Activated CD8-positive, alpha-beta memory T cell treated with anti-CD3 and anti-CD28 coated beads, Interleukin-2, amount 10 ng/mL, durations not matched to agents 7 days and 5 days (primary cell): ENCODE measurements at regions not wholly inside any gene's neighbourhood (a gene's known extent, or its start where the extent isn't known, plus 50 kb on each side); places are given as distances from the start of the nearest gene placed in this dataset.
"Not testable (repeated sequence)": the region's sequence is repeated elsewhere in the genome, so short reads cannot be mapped to it uniquely, and the experiment has no call there.

Experiments used
- ATAC-seq: fragments of 150-1000 bp; cut with Tn5 transposase; one replicate; pipeline ENCODE4 v1.10.0; 2021; ENCODE audit warnings: moderate library complexity
- CTCF ChIA-PET: fragments of 350-600 bp; sonication (Branson Sonifier 250); formaldehyde crosslinking; loops from one replicate; lab custom pipeline; 2021; ENCODE audit warnings: antibody characterized with exemption; lab: Charles Lee
- DNase-seq: peaks from one replicate; pipeline ENCODE4 v3.0.0-alpha.2; 2020
- H3K27ac Mint-ChIP-seq: one replicate; pipeline ENCODE4 v1.8.0; 2021; ENCODE audit warnings: mild to moderate bottlenecking, mixed read lengths
- H3K27me3 Mint-ChIP-seq: one replicate; pipeline ENCODE4 v1.8.0; 2021; ENCODE audit warnings: mixed read lengths
- H3K36me3 Mint-ChIP-seq: one replicate; pipeline ENCODE4 v1.8.0; 2021; ENCODE audit warnings: mild to moderate bottlenecking, mixed read lengths
- H3K4me1 Mint-ChIP-seq: one replicate; pipeline ENCODE4 v1.8.0; 2021; ENCODE audit warnings: mixed read lengths
- H3K4me3 Mint-ChIP-seq: one replicate; pipeline ENCODE4 v1.8.0; 2021; ENCODE audit warnings: mild to moderate bottlenecking, moderate library complexity, mixed read lengths
- H3K9me3 Mint-ChIP-seq: one replicate; pipeline ENCODE4 v1.8.0; 2022; ENCODE audit warnings: low read depth, mixed read lengths

DNA sequence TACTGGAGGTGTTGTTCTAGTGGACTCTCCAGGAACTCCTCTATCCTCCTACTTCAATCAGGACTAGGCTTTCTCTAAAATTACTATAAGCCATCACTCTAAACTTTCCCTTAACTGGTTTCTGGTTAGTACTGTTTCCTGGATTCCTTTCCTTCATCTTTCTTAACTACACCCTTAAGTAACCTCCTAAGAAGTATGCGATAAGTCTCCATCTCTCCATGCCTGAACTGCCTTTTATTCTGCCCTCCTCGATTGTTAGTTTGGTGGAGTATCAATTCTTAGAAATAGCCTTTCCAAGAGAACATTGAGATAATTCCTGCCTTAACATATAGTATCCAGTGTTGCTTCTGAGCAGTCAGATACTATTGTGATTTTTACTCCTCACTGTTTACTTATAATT is 162.9 kb upstream of the PDE4B start:
- Mint-ChIP-seq H3K9me3 (no peaks in the 10 kb centered on the region), H3K4me1 (no peaks in the 10 kb centered on the region), H3K36me3 (no peaks in the 10 kb centered on the region), H3K27ac (no peak overlapping the region), H3K4me3 (no peak overlapping the region), H3K27me3 (no peaks in the 10 kb centered on the region)
- ATAC-seq (no peak), DNase-seq (no peak)
- CTCF ChIA-PET, result no interaction called here

DNA sequence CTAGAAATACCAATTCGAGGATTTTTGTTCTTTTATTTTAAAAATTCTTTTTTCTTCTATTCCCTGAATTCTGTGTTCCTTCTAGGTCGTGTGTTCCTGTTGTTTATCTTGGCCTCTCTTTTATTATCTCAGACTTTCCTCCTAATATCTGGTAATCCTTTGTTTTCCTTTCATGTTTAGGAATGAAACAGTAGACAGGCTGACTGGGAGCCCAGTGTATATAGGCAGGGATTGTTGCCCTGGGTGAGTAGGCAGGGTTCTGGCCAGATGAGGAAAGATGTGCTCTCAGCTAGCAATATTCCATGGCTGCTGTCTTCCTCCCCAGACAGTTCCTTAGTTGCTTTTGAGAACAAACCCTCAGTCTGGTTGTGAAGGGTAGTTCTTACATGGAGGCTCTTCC is 161.8 kb upstream of the PDE4B start:
- no peak for DNase-seq
- H3K27ac Mint-ChIP-seq, result no peak overlapping the region

DNA sequence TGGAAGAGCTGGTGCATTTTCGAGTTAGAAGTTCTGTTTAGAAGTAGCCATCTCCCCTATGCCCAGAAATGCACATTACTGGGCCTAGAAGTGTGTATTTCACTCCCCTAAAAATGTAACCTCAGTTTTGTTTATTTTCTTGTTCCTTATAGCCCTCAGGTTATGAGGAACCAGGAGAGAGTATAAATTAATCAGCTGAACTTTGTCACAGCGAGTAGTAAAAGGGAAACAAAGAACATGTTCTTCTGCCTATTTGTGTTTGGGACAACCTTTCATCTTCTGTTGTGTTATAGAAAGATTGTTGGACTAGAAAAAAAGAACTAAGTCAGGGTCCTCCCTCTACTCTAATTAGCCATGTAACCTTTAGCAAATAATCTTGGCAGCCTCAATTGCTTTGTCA is 160.5 kb upstream of the PDE4B start:
- no peaks in the 10 kb centered on the region for H3K4me1 Mint-ChIP-seq
- H3K9me3 Mint-ChIP-seq, result no peaks in the 10 kb centered on the region

More for the DNA sequence above, 161.8 kb upstream of the PDE4B start:
- no peak overlapping the region for H3K4me3 Mint-ChIP-seq
- no peak for ATAC-seq
- H3K36me3 Mint-ChIP-seq, result no peaks in the 10 kb centered on the region
- no peaks in the 10 kb centered on the region for H3K27me3 Mint-ChIP-seq
- CTCF ChIA-PET, result interaction anchor here (1.3 kb wide), 1 partner anchor 815 kb away, joined by 3 read pairs; no protein-coding TSS in a partner anchor
- no peaks in the 10 kb centered on the region for H3K4me1 Mint-ChIP-seq
- H3K9me3 Mint-ChIP-seq, result no peaks in the 10 kb centered on the region

DNA sequence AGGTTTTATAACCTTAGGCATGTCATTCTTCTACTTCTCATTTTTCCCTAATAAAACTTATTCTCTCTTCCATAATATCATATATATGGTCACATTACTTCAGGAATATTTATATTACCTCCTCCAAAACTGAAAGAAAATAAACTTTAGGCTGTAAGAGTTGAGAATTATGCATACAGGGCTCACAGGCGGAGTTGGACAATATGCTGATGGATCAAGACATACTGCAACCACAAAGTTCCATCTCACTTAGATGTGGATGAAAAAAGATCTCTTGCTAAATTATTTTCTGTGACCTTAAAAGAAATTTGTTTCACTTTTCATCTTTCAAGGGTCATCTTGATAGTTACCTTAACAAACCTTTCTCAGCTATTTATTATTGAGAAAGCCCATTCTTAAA is 152.6 kb upstream of the PDE4B start:
- Mint-ChIP-seq H3K36me3 (no peaks in the 10 kb centered on the region), H3K27me3 (peaks cover 13% of the 10 kb centered on the region), H3K4me1 (no peaks in the 10 kb centered on the region), H3K4me3 (no peak overlapping the region), H3K27ac (no peak overlapping the region), H3K9me3 (no peaks in the 10 kb centered on the region)
- ATAC-seq (no peak), DNase-seq (no peak)
- CTCF ChIA-PET, result no interaction called here

More for the DNA sequence above, 160.5 kb upstream of the PDE4B start:
- Mint-ChIP-seq H3K4me3 (no peak overlapping the region), H3K36me3 (no peaks in the 10 kb centered on the region), H3K27ac (no peak overlapping the region), H3K27me3 (no peaks in the 10 kb centered on the region)
- no peak for DNase-seq
- CTCF ChIA-PET, result interaction anchor here (1.3 kb wide), 1 partner anchor 814 kb away, joined by 3 read pairs; no protein-coding TSS in a partner anchor
- no peak for ATAC-seq

DNA sequence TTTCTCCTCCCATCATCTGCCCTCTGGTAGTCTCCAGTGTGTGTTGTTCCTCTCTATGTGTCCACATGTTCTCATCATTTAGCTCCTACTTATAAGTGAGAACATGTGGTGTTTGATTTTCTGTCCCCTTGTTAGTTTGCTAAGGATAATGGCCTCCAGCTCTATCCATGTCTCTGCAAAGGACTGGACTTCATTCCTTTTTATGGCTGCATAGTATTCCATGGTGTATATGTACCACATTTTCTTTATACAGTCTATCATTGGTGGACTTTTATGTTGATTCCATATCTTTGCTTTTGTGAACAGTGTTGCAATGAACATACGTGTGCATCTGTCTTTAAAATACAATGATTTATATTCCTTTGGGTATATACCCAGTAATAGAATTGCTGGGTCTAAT is 143.5 kb upstream of the PDE4B start:
- CTCF ChIA-PET, H3K9me3 Mint-ChIP-seq, ATAC-seq, DNase-seq, H3K27me3 Mint-ChIP-seq, H3K36me3 Mint-ChIP-seq, H3K27ac Mint-ChIP-seq, H3K4me3 Mint-ChIP-seq, H3K4me1 Mint-ChIP-seq: not testable (repeated sequence)

DNA sequence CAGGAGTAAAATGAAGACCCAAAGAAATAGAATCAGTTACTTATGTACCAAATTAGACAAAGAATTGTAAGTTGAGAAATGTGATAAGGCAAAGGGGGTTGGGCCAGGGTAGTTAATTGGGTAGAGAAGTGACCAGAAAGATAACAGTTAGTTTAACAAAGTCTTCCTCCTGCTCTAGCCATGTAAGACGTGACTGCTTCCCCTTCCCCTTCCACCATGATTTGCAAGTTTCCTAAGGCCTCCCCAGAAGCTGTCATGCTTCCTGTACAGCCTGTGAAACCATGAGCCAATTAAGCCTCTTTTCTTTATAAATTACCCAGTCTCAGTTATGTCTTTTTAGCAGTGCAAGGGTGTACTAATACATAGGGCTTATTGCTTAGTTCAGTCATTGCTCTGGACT is 142.0 kb upstream of the PDE4B start:
- CTCF ChIA-PET, result no interaction called here
- Mint-ChIP-seq H3K4me3 (no peak overlapping the region), H3K9me3 (peaks cover 3% of the 10 kb centered on the region), H3K27ac (no peak overlapping the region), H3K27me3 (peaks cover 19% of the 10 kb centered on the region), H3K36me3 (no peaks in the 10 kb centered on the region), H3K4me1 (no peaks in the 10 kb centered on the region)
- DNase-seq (no peak), ATAC-seq (no peak)

DNA sequence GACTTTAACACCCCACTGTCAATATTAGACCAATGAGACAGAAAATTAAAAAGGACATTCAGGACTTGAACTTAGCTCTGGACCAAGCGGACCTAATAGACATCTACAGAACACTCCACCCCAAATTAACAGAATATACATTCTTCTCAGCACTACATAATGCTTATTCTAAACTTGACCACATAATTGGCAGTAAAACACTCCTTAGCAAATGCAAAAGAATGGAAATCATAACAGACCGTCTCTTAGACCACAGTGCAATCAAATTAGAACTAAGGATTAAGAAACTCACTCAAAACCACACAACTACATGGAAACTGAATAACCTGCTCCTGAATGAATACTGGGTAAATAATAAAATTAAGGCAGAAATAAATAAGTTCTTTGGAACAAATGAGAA is 138.2 kb upstream of the PDE4B start:
- H3K9me3 Mint-ChIP-seq, H3K4me3 Mint-ChIP-seq, DNase-seq, H3K36me3 Mint-ChIP-seq, ATAC-seq, H3K27ac Mint-ChIP-seq, CTCF ChIA-PET, H3K4me1 Mint-ChIP-seq: not testable (repeated sequence)
- peaks cover 29% of the 10 kb centered on the region for H3K27me3 Mint-ChIP-seq

DNA sequence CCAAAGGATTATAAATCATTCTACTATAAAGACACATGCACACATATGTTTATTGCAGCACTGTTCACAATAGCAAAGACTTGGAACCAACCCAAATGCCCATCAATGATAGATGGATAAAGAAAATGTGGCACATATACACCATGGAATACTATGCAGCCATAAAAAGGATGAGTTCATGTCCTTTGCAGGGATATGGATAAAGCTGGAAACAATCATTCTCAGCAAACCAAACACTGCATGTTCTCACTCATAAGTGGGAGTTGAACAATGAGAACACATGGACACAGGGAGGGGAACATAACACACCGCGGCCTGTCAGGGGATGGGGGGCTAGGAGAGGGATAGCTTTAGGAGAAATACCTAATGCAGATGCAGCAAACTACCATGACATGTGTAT is 135.1 kb upstream of the PDE4B start:
- ATAC-seq, CTCF ChIA-PET, H3K4me1 Mint-ChIP-seq, H3K27ac Mint-ChIP-seq, DNase-seq, H3K36me3 Mint-ChIP-seq, H3K4me3 Mint-ChIP-seq, H3K9me3 Mint-ChIP-seq: not testable (repeated sequence)
- peaks cover 44% of the 10 kb centered on the region for H3K27me3 Mint-ChIP-seq

DNA sequence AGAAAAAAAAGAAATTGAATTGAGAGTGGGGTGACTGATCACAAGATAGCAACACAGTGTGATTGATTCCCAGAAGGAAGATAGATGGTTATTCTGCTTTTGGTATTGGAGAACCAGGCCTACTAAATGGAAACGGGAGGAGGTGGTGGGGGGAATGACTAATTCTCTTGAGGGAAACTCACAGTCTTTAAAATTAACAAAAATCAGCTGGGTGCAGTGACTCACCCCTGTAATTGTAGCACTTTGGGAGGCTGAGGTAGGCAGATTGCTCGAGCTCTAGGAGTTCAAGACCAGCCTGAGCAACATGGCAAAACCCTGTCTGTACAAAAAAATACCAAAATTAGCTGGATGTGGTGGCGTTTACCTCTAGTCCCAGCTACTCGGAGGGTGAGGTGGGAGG is 134.6 kb upstream of the PDE4B start:
- no peaks in the 10 kb centered on the region for H3K36me3 Mint-ChIP-seq

DNA sequence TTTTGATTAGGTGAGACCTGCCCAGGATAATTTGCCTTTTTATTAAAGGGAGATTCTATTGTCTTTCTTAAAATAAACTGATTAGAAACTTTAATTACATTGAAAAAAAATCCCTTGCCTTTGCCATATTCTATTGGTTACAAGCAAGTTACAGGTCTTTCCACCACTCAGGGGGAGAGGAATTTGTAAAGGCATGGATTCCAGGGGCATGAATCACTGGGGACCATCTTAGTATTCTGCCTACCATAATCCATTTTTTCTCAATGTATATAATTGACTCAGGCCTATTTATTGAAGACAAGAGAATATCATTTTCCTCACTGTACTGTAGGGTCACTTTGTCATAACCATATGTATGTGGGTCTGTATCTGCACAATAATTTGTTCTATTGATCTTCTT is 124.3 kb upstream of the PDE4B start:
- peaks cover 2% of the 10 kb centered on the region for H3K9me3 Mint-ChIP-seq
- H3K27ac Mint-ChIP-seq, result no peak overlapping the region
- H3K27me3 Mint-ChIP-seq, result peaks cover 15% of the 10 kb centered on the region
- CTCF ChIA-PET, result no interaction called here
- no peak for DNase-seq
- H3K36me3 Mint-ChIP-seq, result no peaks in the 10 kb centered on the region
- H3K4me1 Mint-ChIP-seq, result no peaks in the 10 kb centered on the region
- ATAC-seq, result no peak
- H3K4me3 Mint-ChIP-seq, result no peak overlapping the region

More for the DNA sequence above, 134.6 kb upstream of the PDE4B start:
- H3K27me3 Mint-ChIP-seq, result peaks cover 44% of the 10 kb centered on the region
- no peak overlapping the region for H3K27ac Mint-ChIP-seq
- no peaks in the 10 kb centered on the region for H3K4me1 Mint-ChIP-seq
- no peak overlapping the region for H3K4me3 Mint-ChIP-seq
- no peaks in the 10 kb centered on the region for H3K9me3 Mint-ChIP-seq
- CTCF ChIA-PET, result no interaction called here
- no peak for DNase-seq
- ATAC-seq, result no peak

DNA sequence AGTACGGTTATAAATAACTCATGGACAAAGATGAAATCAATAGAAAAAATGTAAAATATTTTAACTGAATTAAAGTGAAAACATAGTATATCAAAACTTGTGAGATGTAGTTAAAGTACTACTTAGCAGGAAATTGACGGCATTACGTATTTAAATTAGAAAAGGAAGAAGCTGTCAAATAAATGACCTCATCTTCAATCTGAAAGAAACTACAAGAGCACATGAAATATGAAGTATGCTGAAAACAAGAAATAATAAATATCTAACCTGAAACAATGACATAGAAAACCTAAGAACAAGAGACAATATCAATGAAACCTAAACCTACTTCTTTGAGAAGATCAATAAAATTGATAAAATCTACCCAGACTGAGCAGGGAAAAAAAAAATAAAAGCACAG is 122.2 kb upstream of the PDE4B start:
- no peak overlapping the region for H3K4me3 Mint-ChIP-seq
- peaks cover 2% of the 10 kb centered on the region for H3K9me3 Mint-ChIP-seq
- CTCF ChIA-PET, result no interaction called here
- no peak for ATAC-seq
- H3K4me1 Mint-ChIP-seq, result no peaks in the 10 kb centered on the region
- DNase-seq, result no peak
- no peaks in the 10 kb centered on the region for H3K36me3 Mint-ChIP-seq
- H3K27ac Mint-ChIP-seq, result no peak overlapping the region
- peaks cover 19% of the 10 kb centered on the region for H3K27me3 Mint-ChIP-seq

DNA sequence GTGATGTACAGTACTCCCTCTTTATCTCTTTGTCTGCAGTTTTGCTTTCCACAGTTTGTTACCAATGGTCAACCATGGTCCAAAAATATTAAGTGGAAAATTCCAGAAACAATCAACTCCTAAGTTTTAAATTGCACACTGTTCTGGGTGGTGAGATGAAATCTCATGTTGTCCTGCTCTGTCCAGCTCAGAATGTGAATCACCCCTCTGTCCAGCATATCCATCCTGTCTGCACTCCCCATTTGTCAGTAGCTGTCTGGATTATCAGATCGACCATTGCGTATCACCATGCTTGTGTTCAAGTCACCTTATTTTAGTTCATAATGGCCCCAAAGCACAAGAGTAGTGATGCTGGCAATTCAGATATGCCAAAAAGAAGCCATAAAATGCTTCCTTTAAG is 118.2 kb upstream of the PDE4B start:
- Mint-ChIP-seq H3K9me3 (no peaks in the 10 kb centered on the region), H3K27ac (no peak overlapping the region), H3K27me3 (peaks cover 18% of the 10 kb centered on the region), H3K36me3 (no peaks in the 10 kb centered on the region), H3K4me3 (no peak overlapping the region), H3K4me1 (no peaks in the 10 kb centered on the region)
- CTCF ChIA-PET, result interaction anchor here (1.8 kb wide), 1 partner anchor 13 kb away, joined by 4 read pairs; no protein-coding TSS in a partner anchor
- no peak for DNase-seq
- ATAC-seq, result no peak

DNA sequence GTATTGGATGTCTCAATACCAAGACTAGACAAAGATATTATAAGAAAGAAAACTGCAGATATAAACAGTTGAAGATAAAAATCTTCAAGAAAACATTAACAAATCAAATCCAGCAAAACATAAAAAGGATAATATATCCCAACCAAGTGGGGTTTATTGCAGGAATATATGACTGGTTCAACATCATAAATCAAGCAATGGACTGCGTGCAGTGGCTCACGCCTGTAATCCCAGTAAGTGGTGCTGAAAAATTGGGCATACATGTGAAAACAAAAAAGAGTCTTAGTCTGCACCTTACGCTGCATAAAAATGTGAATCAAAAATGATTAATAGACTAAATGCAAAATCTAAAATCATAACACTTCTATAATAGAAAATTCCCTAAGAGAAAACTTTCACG is 112.9 kb upstream of the PDE4B start:
- no peak overlapping the region for H3K4me3 Mint-ChIP-seq
- H3K27me3 Mint-ChIP-seq, result peaks cover 45% of the 10 kb centered on the region
- CTCF ChIA-PET, result interaction anchor here (1.3 kb wide), 1 partner anchor 444 kb away, joined by 4 read pairs; no protein-coding TSS in a partner anchor
- no peaks in the 10 kb centered on the region for H3K4me1 Mint-ChIP-seq
- no peaks in the 10 kb centered on the region for H3K9me3 Mint-ChIP-seq
- no peaks in the 10 kb centered on the region for H3K36me3 Mint-ChIP-seq
- DNase-seq (no peak), ATAC-seq (no peak)
- no peak overlapping the region for H3K27ac Mint-ChIP-seq

DNA sequence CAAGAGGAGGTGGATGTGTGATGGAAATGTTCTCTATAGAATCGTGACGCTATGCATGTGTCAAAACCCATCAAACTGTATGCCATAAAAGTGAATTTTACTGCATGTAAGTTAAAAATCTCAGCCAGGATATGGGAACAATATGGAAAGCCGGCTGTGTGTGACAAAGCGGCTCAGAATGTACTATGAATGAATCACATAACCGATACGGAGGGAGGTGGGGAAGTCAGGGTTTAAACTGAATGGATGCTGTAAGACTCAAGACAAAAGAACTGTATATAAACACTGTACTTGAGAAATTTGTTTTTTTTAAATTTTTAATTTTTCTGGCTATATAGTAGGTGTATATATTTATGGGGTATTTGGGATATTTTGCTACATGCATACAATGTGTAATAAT is 111.6 kb upstream of the PDE4B start:
- no peak overlapping the region for H3K4me3 Mint-ChIP-seq
- no peaks in the 10 kb centered on the region for H3K36me3 Mint-ChIP-seq
- ATAC-seq (no peak), DNase-seq (no peak)
- peaks cover 52% of the 10 kb centered on the region for H3K27me3 Mint-ChIP-seq
- CTCF ChIA-PET, result no interaction called here
- no peaks in the 10 kb centered on the region for H3K9me3 Mint-ChIP-seq
- H3K27ac Mint-ChIP-seq, result no peak overlapping the region
- no peaks in the 10 kb centered on the region for H3K4me1 Mint-ChIP-seq
